Endothelial cell (in vitro differentiated cells): ENCODE measurements at regions not wholly inside any gene's neighbourhood (a gene's known extent, or its start where the extent isn't known, plus 50 kb on each side); places are given as distances from the start of the nearest gene placed in this dataset.

Source experiments
- DNase-seq: peaks from one replicate; pipeline ENCODE4 v3.0.0; 2021; ENCODE audit warnings: low spot score
- H3K27ac Mint-ChIP-seq: one replicate; pipeline ENCODE4 v1.8.0; 2021; ENCODE audit warnings: mixed read lengths, inconsistent platforms; ENCODE audit not compliant: unreplicated experiment
- H3K27me3 Mint-ChIP-seq: one replicate; pipeline ENCODE4 v1.8.0; 2021; ENCODE audit warnings: mild to moderate bottlenecking, moderate library complexity, mixed read lengths, inconsistent platforms; ENCODE audit not compliant: unreplicated experiment
- H3K36me3 Mint-ChIP-seq: one replicate; pipeline ENCODE4 v1.8.0; 2021; ENCODE audit warnings: mild to moderate bottlenecking, low read depth, mixed read lengths, inconsistent platforms; ENCODE audit not compliant: unreplicated experiment
- H3K4me1 Mint-ChIP-seq: one replicate; pipeline ENCODE4 v1.8.0; 2021; ENCODE audit warnings: mild to moderate bottlenecking, mixed read lengths, inconsistent platforms; ENCODE audit not compliant: unreplicated experiment
- H3K4me3 Mint-ChIP-seq: one replicate; pipeline ENCODE4 v1.8.0; 2021; ENCODE audit warnings: mild to moderate bottlenecking, mixed read lengths, inconsistent platforms; ENCODE audit not compliant: unreplicated experiment
- H3K9me3 Mint-ChIP-seq: one replicate; pipeline ENCODE4 v1.8.0; 2021; ENCODE audit warnings: mixed read lengths, inconsistent platforms; ENCODE audit not compliant: unreplicated experiment
- CTCF ChIP-seq: fragments of 200-600 bp; sonication (generic); IDR thresholded peaks from one replicate; pipeline ENCODE4 v1.5.0; 2021; ENCODE audit warnings: antibody characterized with exemption; ENCODE audit not compliant: unreplicated experiment

- H3K36me3 Mint-ChIP-seq, result no peaks in the 10 kb centered on the region
- no peak for DNase-seq
- peaks cover 8% of the 10 kb centered on the region for H3K27me3 Mint-ChIP-seq
- no peak overlapping the region for H3K4me3 Mint-ChIP-seq
- H3K4me1 Mint-ChIP-seq, result no peaks in the 10 kb centered on the region
- no peaks in the 10 kb centered on the region for H3K9me3 Mint-ChIP-seq
- no peak overlapping the region for H3K27ac Mint-ChIP-seq
- TF ChIP-seq CTCF, result no peak
Measured at GRCh38 chr18:54774423-54774822, 53.9 kb upstream of the RAB27B start.

DNA sequence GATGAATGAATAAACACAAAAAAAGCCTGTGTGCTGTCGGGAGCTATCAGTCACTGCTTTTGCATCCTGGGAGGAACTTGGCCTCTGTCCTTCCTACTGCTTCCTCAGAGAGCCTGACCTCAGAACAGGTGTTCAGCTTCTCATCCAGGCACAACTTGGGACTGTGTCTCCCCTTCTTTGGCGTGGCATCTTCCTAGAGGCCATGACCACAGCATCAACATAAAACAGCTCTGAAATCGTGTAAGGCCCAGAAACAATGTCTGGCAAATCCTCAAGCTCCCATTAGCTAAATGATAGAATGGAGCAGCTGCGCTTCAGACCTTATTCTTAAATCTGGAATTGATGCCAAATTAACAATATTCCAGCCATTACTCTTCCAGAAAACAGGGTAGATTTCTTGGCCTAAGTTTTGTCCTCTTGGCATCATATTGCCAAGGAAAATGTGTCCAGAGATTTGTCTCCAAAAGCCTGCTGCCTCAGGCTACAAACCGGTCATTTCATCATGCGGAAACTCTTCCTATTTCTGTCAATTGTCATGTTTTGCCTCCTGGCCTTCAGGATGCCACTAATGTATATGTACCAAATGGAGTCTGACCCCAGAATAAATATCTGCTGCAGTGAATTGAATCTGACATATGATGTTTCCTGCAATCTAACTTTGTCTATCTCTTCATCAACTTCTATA is 53.2 kb upstream of the RAB27B start:
- no peaks in the 10 kb centered on the region for H3K9me3 Mint-ChIP-seq
- H3K36me3 Mint-ChIP-seq, result no peaks in the 10 kb centered on the region
- no peak for DNase-seq
- no peak for TF ChIP-seq CTCF
- no peak overlapping the region for H3K4me3 Mint-ChIP-seq
- H3K27me3 Mint-ChIP-seq, result peaks cover 13% of the 10 kb centered on the region
- no peaks in the 10 kb centered on the region for H3K4me1 Mint-ChIP-seq
- no peak overlapping the region for H3K27ac Mint-ChIP-seq

GRCh38 chr18:54775686-54776085 is 52.6 kb upstream of the RAB27B start:
- no peak for DNase-seq

GRCh38 chr18:54776282-54776977 is 51.8 kb upstream of the RAB27B start:
- no peaks in the 10 kb centered on the region for H3K36me3 Mint-ChIP-seq
- H3K4me1 Mint-ChIP-seq, result no peaks in the 10 kb centered on the region
- TF ChIP-seq CTCF, result no peak
- no peak for DNase-seq
- H3K4me3 Mint-ChIP-seq, result no peak overlapping the region
- H3K27me3 Mint-ChIP-seq, result peaks cover 11% of the 10 kb centered on the region
- no peaks in the 10 kb centered on the region for H3K9me3 Mint-ChIP-seq
- H3K27ac Mint-ChIP-seq, result no peak overlapping the region

More at GRCh38 chr18:54775686-54776085, 52.6 kb upstream of the RAB27B start:
- Mint-ChIP-seq H3K9me3 (no peaks in the 10 kb centered on the region), H3K27ac (no peak overlapping the region), H3K27me3 (peaks cover 11% of the 10 kb centered on the region), H3K4me1 (no peaks in the 10 kb centered on the region), H3K36me3 (no peaks in the 10 kb centered on the region), H3K4me3 (no peak overlapping the region)
- no peak for TF ChIP-seq CTCF

- Mint-ChIP-seq H3K4me3 (no peak overlapping the region), H3K36me3 (no peaks in the 10 kb centered on the region), H3K27me3 (peaks cover 11% of the 10 kb centered on the region), H3K4me1 (no peaks in the 10 kb centered on the region), H3K9me3 (no peaks in the 10 kb centered on the region), H3K27ac (no peak overlapping the region)
- TF ChIP-seq CTCF, result no peak
- DNase-seq, result no peak
Measured at GRCh38 chr18:54777118-54777791, 51.0 kb upstream of the RAB27B start.
